ENCODE measurements at regions not wholly inside any gene's neighbourhood (a gene's known extent, or its start where the extent isn't known, plus 50 kb on each side); places are given as distances from the start of the nearest gene placed in this dataset.
A peak's percentile ranks its signal among the peaks of the same experiment; 100 is the strongest.

DNA sequence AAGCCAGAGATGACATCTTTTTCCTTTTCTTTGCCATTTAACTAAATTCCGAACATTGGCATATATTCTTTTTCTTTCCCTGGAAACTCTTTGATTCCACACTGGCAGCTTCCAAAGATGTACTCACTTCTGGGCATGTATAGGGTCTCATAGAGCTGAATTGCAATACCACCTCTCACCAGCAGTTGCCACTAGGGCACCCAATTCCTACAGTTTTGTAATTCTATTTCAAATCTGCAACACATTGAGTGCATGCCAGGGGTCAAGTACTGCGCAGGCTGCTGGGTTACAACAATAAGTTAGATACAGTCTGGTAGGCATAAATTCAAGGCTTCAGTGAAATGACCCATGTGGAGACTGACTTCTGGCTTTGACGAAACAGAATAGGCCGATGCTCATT is 208.8 kb upstream of the NLRP1 start:
- TF ChIP-seq, protein P1, sequence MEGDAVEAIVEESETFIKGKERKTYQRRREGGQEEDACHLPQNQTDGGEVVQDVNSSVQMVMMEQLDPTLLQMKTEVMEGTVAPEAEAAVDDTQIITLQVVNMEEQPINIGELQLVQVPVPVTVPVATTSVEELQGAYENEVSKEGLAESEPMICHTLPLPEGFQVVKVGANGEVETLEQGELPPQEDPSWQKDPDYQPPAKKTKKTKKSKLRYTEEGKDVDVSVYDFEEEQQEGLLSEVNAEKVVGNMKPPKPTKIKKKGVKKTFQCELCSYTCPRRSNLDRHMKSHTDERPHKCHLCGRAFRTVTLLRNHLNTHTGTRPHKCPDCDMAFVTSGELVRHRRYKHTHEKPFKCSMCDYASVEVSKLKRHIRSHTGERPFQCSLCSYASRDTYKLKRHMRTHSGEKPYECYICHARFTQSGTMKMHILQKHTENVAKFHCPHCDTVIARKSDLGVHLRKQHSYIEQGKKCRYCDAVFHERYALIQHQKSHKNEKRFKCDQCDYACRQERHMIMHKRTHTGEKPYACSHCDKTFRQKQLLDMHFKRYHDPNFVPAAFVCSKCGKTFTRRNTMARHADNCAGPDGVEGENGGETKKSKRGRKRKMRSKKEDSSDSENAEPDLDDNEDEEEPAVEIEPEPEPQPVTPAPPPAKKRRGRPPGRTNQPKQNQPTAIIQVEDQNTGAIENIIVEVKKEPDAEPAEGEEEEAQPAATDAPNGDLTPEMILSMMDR (conservative IDR thresholded peaks at IDR 0.05), result peak; percentile 45
- no peak for TF ChIP-seq EZH2 (IDR thresholded peaks at IDR 0.05; ENCODE audit: low read depth)
